ENCODE measurements at regions not wholly inside any gene's neighbourhood (a gene's known extent, or its start where the extent isn't known, plus 50 kb on each side); places are given as distances from the start of the nearest gene placed in this dataset.

DNA sequence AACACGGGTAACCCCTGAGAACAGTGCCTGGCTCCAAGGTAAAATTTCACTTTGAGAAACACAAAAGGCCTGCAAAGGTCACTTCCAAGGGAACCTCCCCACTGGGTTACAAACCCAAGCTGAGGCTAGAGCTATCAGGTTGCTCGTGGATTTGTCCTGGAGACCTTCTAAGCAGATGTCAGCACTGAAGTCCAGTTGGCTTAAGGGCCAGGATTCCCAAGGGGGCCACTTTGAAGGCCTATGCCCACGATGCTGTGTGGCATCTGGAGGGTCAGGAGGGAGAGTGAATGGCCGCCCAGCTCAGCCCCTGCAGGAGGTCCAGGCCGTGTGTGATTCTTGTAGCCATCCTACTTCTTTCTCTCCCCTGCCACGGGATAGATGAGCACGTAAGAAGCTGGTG, 100.2 kb upstream of the FSTL4 start:
- Histone ChIP-seq H3K4me3 (no peak overlapping the region), H3K27ac (no peak overlapping the region), H3K9me3 (no peaks in the 10 kb centered on the region), H3K4me1 (no peaks in the 10 kb centered on the region), H3K27me3 (no peaks in the 10 kb centered on the region), H3K36me3 (no peaks in the 10 kb centered on the region)
- intact Hi-C loops (cut with DNase I; ENCODE audit: low total_unique reads) = no loop called here
- no peak for TF ChIP-seq POLR2A (IDR thresholded peaks at IDR 0.05)
- TF ChIP-seq, protein P1, sequence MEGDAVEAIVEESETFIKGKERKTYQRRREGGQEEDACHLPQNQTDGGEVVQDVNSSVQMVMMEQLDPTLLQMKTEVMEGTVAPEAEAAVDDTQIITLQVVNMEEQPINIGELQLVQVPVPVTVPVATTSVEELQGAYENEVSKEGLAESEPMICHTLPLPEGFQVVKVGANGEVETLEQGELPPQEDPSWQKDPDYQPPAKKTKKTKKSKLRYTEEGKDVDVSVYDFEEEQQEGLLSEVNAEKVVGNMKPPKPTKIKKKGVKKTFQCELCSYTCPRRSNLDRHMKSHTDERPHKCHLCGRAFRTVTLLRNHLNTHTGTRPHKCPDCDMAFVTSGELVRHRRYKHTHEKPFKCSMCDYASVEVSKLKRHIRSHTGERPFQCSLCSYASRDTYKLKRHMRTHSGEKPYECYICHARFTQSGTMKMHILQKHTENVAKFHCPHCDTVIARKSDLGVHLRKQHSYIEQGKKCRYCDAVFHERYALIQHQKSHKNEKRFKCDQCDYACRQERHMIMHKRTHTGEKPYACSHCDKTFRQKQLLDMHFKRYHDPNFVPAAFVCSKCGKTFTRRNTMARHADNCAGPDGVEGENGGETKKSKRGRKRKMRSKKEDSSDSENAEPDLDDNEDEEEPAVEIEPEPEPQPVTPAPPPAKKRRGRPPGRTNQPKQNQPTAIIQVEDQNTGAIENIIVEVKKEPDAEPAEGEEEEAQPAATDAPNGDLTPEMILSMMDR (IDR thresholded peaks at IDR 0.05) = no peak
- DNase-seq = no peak

DNA sequence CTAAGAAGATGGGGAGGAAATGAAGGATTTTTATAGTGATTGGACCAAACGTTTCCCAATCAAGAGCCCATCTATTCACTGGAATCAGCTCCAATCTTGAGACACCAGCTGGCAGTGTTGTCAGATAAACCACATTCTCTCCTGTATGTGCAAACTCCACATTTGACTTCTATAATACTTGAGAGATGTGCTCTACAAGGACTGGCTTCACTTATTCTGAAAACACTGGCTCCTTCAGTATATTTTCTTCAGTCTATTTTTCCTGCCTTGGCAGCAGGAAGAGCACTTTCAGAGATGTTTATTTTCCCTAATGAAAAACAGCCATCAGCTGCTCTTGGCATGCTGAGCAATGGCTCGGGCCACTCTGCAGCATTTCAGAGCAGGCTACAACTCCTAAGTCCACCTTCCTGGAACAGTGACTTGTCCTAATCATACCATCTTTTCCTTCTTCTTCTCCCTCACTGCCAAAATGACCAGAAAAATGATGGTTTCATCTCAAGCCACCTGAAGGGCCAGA, 96.9 kb upstream of the FSTL4 start:
- DNase-seq = no peak
- intact Hi-C loops (cut with DNase I; ENCODE audit: low total_unique reads) = no loop called here
- TF ChIP-seq POLR2A (IDR thresholded peaks at IDR 0.05) = no peak
- TF ChIP-seq, protein P1 (IDR thresholded peaks at IDR 0.05) = no peak
- H3K27me3 ChIP-seq = no peaks in the 10 kb centered on the region
- no peaks in the 10 kb centered on the region for H3K36me3 ChIP-seq
- no peaks in the 10 kb centered on the region for H3K4me1 ChIP-seq
- H3K4me3 ChIP-seq = no peak overlapping the region
- no peaks in the 10 kb centered on the region for H3K9me3 ChIP-seq
- no peak overlapping the region for H3K27ac ChIP-seq

DNA sequence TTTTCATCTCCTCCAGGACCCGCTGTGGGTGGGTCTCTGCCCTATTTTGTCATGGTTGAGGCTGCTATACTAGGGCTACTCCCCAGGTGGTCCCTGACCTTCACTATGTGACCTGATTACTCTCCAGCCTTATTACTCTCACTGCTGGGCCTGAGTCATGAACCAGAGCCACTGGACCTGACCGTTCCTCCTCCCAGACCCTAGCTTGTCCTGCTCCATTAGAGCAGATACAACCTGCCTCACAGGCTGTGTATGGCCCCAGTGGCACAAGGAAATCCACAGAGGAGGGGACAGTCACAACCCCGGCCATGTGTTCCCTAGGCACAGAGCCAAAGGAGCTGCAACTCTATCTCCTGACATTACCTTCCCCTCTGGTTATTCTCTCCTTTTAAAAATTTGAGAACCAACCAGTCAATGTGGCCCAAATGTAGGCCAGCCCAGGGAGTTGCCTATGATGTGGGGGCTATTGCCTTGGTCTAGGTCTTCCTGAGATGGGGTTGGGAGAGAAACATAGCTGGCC, 96.0 kb upstream of the FSTL4 start:
- intact Hi-C loops (cut with DNase I; ENCODE audit: low total_unique reads) = no loop called here
- Histone ChIP-seq H3K4me3 (no peak overlapping the region), H3K9me3 (no peaks in the 10 kb centered on the region), H3K4me1 (no peaks in the 10 kb centered on the region), H3K36me3 (no peaks in the 10 kb centered on the region), H3K27ac (no peak overlapping the region), H3K27me3 (no peaks in the 10 kb centered on the region)
- no peak for DNase-seq
- no peak for TF ChIP-seq POLR2A (IDR thresholded peaks at IDR 0.05)
- TF ChIP-seq, protein P1 (IDR thresholded peaks at IDR 0.05) = no peak

DNA sequence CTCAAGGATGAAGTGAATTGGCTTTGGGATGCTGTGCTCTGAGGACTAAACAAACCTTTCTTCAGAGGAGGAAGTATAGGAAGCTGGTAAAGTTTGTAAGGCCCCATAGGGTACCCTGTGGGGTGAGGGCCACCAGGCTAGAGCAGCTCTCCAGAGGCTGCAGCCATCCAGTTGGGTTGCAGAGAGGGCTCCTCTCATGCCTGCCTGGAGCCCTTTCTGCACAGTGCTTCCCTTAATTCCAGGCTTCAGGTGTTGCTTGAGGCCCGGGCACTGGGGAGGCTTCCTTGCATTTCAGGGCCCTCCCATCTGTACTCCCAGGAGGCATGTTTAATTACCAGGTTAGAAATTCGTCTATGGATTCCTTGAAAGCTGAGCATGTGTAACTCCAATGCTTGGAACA, 95.3 kb upstream of the FSTL4 start:
- H3K36me3 ChIP-seq = no peaks in the 10 kb centered on the region
- no peak for DNase-seq
- H3K4me1 ChIP-seq = no peaks in the 10 kb centered on the region
- no peaks in the 10 kb centered on the region for H3K27me3 ChIP-seq
- H3K4me3 ChIP-seq = no peak overlapping the region
- TF ChIP-seq POLR2A (IDR thresholded peaks at IDR 0.05) = no peak
- TF ChIP-seq, protein P1 (IDR thresholded peaks at IDR 0.05) = no peak
- no peaks in the 10 kb centered on the region for H3K9me3 ChIP-seq
- intact Hi-C loops (cut with DNase I; ENCODE audit: low total_unique reads) = no loop called here
- no peak overlapping the region for H3K27ac ChIP-seq

DNA sequence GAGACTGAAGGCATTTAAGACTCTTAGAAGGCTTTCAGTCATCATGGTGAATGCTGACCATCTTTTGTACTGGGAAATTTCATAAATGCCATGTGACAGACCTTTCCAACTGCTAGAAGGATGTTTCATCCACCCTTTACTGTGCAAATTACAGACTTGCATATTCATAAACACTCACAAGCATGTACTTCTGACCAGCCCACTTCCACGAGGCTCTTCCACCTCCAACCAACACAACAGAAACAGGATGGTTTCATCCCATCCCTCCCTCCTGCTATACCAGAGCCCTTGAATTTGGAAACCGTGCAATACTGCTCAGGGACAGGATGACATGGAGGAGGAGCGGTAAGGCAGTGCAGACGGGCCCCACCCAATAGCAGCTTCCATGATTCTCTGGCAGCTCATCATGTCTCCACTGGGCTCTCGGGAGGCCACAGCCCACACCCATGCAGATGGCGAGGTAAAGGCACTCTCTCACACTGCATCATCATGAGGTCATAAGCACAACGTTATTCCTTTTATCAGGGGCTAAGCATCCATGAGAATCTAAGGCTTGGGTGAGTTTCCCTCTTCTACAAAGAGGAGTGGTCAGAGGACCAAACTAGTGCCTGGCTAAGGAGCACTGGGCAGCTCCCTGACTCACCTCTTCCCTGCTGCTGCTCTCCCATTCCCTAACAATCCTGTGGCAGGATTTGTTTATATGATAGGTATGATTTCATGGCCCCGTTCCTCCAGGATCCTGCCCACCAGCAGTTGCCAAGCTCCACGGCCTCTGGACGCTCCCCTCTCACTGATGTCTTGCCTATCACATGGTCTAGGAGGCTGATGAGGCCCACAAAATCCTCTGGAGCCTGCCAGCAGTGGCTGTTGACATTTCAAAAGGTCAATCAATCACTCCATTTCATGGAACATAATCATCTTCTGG, 94.4 kb upstream of the FSTL4 start:
- TF ChIP-seq, protein P1 (IDR thresholded peaks at IDR 0.05) = no peak
- TF ChIP-seq POLR2A (IDR thresholded peaks at IDR 0.05) = no peak
- intact Hi-C loops (cut with DNase I; ENCODE audit: low total_unique reads) = no loop called here
- no peak for DNase-seq
- Histone ChIP-seq H3K36me3 (no peaks in the 10 kb centered on the region), H3K4me1 (no peaks in the 10 kb centered on the region), H3K9me3 (no peaks in the 10 kb centered on the region), H3K4me3 (no peak overlapping the region), H3K27ac (no peak overlapping the region), H3K27me3 (no peaks in the 10 kb centered on the region)

Data from uterus (tissue), 3 donors.